ENCODE measurements at regions not wholly inside any gene's neighbourhood (a gene's known extent, or its start where the extent isn't known, plus 50 kb on each side); places are given as distances from the start of the nearest gene placed in this dataset.
A peak's percentile ranks its signal among the peaks of the same experiment; 100 is the strongest.
"Not testable (repeated sequence)": the region's sequence is repeated elsewhere in the genome, so short reads cannot be mapped to it uniquely, and the experiment has no call there.

DNA sequence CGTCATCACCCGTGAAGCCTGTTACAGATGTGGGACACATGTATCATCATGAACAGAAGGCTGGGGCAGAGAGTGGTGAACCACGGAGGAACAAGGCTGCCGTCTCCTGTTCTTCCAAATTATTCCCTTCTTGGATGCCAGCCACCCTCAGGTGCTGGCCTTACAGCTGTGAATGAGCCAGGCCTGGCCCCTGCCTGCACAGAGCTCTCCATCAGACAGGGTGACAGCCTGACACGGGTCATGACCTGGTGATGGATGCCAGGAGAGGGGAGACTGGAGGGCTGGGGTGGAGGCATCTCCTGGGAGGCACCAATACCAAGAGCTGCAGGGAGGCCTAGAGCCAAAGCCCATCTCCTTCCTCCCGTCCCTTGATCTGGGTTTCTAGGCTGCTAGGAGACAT, 230.0 kb upstream of the C1orf174 start:
- Histone ChIP-seq H3K27me3 (ENCODE audit: control insufficient read depth, insufficient read depth, low read length) (no peaks in the 10 kb centered on the region), H3K36me3 (ENCODE audit: control insufficient read depth, insufficient read depth, low read length) (no peaks in the 10 kb centered on the region), H3K4me3 (ENCODE audit: low read depth, low read length) (no peak overlapping the region)
- no peak for DNase-seq (ENCODE audit: low read depth)
- peak; percentile 87 for FAIRE-seq
- TF ChIP-seq, protein P1, sequence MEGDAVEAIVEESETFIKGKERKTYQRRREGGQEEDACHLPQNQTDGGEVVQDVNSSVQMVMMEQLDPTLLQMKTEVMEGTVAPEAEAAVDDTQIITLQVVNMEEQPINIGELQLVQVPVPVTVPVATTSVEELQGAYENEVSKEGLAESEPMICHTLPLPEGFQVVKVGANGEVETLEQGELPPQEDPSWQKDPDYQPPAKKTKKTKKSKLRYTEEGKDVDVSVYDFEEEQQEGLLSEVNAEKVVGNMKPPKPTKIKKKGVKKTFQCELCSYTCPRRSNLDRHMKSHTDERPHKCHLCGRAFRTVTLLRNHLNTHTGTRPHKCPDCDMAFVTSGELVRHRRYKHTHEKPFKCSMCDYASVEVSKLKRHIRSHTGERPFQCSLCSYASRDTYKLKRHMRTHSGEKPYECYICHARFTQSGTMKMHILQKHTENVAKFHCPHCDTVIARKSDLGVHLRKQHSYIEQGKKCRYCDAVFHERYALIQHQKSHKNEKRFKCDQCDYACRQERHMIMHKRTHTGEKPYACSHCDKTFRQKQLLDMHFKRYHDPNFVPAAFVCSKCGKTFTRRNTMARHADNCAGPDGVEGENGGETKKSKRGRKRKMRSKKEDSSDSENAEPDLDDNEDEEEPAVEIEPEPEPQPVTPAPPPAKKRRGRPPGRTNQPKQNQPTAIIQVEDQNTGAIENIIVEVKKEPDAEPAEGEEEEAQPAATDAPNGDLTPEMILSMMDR (IDR thresholded peaks at IDR 0.05; ENCODE audit: insufficient read depth, low read length, severe bottlenecking), result no peak

DNA sequence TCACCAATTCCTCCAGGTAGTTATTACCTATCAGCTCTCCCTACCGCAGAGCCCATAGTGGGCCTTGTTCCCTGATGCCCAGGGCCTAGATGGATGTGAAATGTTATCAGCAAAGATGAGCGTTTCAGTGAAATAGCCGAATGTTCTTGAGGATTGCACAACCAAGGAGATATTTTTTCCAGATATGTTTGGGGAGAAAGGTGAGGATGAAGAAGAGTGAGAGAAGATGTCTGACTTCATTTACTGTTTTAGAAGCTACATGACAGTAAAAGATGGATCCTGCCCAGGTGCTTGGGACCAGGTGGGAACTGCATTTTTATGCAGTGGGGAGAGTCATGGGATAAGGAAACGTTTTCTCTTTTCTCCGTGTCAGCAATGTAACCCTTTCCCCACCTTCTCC, 231.7 kb upstream of the C1orf174 start:
- DNase-seq (ENCODE audit: low read depth) (no peak), FAIRE-seq (no peak)
- H3K27me3 ChIP-seq (ENCODE audit: control insufficient read depth, insufficient read depth, low read length), result no peaks in the 10 kb centered on the region
- TF ChIP-seq, protein P1 (IDR thresholded peaks at IDR 0.05; ENCODE audit: insufficient read depth, low read length, severe bottlenecking), result no peak
- no peak overlapping the region for H3K4me3 ChIP-seq (ENCODE audit: low read depth, low read length)
- H3K36me3 ChIP-seq (ENCODE audit: control insufficient read depth, insufficient read depth, low read length), result no peaks in the 10 kb centered on the region

DNA sequence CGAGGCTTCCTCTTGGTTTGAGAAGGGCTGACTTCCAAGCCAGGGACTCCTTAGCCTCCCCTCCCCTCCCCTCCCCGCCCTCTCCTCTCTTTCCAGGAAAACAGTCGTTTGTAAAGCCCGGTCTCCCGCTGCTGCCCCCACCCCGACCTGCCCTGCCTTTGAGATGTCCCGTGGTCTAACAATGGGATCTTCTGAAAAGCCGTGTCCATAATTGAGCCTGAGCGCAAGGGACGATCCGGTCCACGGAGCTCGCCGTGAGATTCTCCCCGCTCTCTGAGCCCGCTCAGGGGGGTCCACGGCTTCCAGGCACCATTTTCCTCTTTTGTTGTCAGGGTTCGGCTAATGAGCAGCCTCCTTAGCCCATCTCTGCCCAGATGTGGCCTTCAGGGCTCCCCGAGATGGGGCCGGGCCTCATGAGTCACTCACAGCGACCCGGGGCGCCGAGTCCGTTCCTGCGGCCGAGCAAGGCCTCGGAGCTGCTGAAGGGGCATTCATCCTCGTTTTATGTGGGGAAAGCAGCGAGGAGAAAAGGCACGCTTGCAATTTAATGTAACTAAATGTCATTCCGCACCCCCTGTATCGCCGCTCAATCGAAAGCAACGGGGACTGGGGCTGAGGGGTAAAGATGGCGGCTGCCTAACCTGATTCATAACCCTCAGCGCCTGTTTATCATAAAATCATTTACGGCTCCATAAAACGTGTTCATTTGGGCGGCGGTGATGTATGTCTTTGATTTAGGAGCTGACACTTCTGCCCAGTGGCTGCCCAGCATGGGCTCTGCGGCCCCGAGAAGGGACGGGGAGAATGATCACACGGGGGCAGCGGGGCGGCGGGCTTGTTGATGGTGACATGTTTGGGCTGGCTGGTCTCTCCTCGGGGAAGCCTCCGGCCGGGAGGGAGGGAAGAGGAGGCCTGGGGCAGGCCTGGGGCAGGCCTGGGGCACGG, 232.6 kb upstream of the C1orf174 start:
- FAIRE-seq (no peak), DNase-seq (ENCODE audit: low read depth) (no peak)
- H3K36me3 ChIP-seq (ENCODE audit: control insufficient read depth, insufficient read depth, low read length), result no peaks in the 10 kb centered on the region
- TF ChIP-seq, protein P1 (IDR thresholded peaks at IDR 0.05; ENCODE audit: insufficient read depth, low read length, severe bottlenecking), result no peak
- no peak overlapping the region for H3K4me3 ChIP-seq (ENCODE audit: low read depth, low read length)
- H3K27me3 ChIP-seq (ENCODE audit: control insufficient read depth, insufficient read depth, low read length), result no peaks in the 10 kb centered on the region

DNA sequence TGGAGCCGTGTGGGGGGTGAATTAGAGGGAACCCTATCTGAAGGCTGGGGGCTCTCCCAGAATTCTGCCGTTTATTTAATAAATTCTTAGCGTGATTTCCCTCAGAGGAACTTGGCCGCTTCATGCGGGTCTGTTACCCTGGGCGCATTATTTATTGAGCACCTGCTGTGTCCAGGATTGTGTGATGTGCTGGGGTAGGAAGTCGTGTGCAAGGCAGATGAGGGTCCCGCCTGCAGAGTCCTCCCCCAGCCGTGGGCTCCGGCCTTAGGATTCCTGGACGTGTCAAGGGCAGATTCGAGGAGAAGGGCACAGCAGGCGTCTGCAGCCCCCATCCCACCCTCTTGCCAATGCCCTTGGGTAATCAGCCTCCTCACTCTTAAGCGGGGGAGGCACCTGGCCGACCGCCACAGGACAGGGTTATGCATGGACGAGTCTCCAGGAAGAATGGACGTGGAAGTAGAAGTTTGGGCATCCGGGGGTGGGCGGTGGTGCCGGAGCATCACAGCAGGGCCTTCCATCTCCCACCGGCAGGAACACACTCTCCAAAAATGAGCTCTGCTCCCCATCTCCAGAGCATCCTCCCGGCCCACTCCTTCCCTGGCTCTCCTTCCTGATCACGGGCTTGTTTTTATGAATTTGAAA, 233.3 kb upstream of the C1orf174 start:
- Histone ChIP-seq H3K36me3 (ENCODE audit: control insufficient read depth, insufficient read depth, low read length) (no peaks in the 10 kb centered on the region), H3K4me3 (ENCODE audit: low read depth, low read length) (no peak overlapping the region), H3K27me3 (ENCODE audit: control insufficient read depth, insufficient read depth, low read length) (no peaks in the 10 kb centered on the region)
- no peak for FAIRE-seq
- no peak for DNase-seq (ENCODE audit: low read depth)
- TF ChIP-seq, protein P1 (IDR thresholded peaks at IDR 0.05; ENCODE audit: insufficient read depth, low read length, severe bottlenecking), result no peak

DNA sequence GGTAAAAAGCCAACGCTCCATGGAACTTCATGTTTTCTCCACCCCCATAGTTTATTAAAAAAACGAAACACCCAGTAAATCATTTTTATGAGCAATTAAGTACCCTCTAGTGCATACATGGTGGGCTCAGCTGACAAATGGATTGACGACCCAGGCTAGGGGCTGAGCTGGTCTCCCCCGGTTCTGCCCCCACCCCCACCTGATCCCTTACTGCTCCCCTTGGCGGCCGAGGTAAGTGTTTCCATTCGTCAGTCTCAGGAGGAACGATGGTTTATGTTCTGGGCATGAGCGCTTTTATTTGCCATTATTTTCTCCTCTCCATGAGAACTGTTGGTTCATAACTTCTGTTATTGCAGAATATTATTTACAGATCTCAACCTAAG, 233.9 kb upstream of the C1orf174 start:
- Histone ChIP-seq H3K27me3 (ENCODE audit: control insufficient read depth, insufficient read depth, low read length) (no peaks in the 10 kb centered on the region), H3K36me3 (ENCODE audit: control insufficient read depth, insufficient read depth, low read length) (no peaks in the 10 kb centered on the region), H3K4me3 (ENCODE audit: low read depth, low read length) (no peak overlapping the region)
- DNase-seq (ENCODE audit: low read depth) (no peak), FAIRE-seq (no peak)
- TF ChIP-seq, protein P1 (IDR thresholded peaks at IDR 0.05; ENCODE audit: insufficient read depth, low read length, severe bottlenecking), result no peak

DNA sequence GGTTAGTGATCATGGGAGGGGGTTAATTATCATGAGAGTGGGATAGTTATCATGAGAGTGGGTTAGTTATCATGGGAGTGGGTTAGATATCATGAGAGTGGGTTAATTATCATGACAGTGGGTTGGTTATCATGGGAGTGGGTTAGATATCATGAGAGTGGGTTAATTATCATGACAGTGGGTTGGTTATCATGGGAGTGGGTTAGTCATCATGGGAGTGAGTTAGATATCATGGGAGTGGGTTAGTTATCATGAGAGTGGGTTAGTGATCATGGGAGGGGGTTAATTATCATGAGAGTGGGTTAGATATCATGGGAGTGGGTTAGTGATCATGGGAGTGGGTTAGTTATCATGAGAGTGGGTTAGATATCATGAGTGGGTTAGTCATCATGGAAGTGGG, 235.8 kb upstream of the C1orf174 start:
- not testable (repeated sequence) for DNase-seq (ENCODE audit: low read depth); H3K36me3 ChIP-seq (ENCODE audit: control insufficient read depth, insufficient read depth, low read length); H3K27me3 ChIP-seq (ENCODE audit: control insufficient read depth, insufficient read depth, low read length); H3K4me3 ChIP-seq (ENCODE audit: low read depth, low read length)
- peak; percentile 18 for FAIRE-seq
